ENCODE measurements at regions not wholly inside any gene's neighbourhood (a gene's known extent, or its start where the extent isn't known, plus 50 kb on each side); places are given as distances from the start of the nearest gene placed in this dataset.

DNA sequence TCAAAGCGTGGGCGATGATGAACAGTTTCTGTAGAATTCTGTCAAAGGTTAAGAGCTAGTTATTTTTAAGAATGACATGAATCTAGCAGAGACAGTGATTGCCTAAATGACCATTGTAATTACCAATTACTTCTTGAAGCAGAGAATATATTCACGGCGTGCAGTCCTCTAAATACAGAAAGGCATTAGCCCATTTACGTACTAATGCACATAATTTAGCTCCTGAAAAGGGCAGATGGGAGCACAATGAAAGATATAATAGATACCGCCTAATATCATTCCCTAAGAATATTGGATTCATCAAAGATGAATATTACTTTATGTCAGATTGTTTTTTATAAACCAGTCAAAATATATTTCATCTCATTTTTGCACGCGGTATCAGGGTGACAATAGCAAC, 212.4 kb downstream of the URI1 start:
- no peak for DNase-seq

DNA sequence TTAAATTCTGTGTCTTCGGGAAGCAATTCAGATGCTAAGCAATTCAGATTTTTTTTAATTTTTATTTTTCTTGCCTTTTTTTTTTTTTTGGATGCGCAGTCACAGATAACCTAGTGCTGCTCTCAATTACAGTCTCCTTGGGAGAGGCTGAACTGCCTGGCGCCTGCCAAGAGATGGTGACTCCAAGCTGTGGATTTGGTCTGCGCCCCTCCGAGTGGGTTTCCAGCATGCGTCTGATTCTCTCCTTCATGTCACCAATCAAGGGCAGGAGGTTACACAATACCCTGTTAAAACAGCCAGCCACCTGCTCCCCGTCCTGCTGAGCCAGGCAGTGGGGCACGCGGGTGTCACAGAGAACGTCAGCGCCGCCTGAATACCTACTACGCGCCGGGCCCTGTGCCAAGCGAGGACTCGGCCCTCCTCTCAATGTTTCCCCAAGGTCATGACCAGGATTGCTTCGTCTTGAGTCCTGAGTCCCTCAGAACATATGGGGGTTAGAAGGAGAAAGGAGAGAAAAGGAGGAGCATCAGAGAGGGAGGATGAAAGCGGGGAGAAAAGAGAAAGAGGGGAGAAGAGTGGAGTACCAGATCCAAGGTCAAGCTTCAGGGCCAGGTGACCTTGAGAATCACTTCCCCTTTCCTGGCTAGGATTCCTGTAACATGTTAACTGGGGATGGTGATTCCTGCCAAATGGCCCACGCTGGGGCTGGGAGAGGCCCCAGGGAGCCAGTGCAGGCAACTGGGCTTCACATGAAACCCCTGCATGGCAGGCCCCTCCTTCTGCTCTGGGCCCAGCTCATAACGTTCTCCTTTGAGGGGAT, 213.6 kb downstream of the URI1 start:
- DNase-seq, result no peak

DNA sequence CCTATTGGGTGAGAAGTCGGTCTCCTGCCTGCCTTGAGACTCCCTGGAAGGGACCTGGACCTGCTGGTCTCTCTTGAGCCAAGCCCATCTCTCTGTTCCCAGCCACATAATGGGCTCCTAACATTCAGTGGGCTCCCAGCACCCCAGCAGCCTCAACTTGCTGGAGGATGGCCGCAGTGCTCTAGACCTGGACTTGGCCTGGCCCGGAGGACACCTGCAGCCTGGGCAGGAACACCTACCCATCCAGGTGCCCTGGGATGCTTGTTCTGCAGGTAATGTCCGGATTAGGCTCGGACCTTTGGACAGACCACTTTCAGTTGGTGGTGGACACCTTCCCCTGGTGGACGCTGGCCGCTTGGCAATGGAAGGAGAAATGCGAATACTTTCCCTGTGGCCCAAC, 214.6 kb downstream of the URI1 start:
- no peak for DNase-seq

DNA sequence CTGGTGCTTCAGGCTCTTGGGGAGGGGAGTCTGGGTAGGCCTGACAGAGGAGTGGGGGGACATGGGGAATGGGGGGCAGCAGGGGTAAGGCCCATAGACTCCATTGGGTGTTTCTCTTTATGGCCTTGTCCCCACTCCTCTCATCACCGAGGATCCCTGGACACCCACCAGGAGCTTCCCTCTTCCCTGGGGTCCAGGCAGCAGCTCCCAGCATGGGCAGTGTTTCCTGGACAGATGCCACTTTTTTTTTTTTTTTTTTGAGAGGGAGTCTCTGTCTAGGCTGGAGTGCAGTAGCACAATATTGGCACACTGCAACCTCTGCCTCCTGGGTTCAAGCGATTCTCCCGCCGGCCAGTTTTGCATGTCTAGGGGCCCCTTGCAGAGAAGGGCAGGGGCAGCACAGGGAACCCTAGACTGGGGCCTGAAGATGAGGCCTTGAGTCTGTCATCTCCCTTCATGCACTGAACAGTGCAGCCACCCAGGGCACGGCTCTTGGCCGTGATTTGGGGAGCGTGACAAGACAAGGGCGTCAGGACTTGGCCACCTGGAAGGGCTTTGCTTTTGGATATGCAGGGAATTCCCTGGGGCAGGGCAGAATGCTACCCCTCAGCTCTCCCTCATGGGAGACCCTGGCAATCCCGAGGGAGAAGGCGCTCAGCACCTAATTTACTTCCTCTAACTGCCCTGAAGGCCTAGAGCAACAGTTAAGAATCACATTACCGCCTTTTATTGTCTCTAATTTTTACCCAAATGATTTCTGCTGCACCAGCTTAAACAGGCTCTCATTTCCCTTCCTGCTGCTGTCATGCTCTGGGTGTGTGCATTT, 213.9 kb upstream of the ZNF536 start:
- no peak for DNase-seq

DNA sequence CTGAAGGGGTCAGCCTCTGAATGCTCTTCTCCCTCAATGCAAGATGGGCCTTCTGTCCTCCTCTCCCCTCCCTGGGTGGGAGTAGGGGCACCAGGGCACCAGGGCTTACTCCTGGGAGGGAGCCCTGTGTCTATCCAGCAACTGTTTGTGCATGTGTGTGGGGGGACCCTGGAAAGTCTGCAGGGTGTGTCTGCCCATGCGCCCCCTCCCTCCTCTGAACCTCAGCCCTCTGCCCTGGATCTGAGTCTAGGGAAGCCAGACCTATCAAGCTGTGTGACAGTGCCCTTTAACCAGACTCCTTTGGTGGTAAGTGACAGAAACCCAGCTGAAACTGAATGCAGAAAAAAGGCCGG, 213.3 kb upstream of the ZNF536 start:
- no peak for DNase-seq

DNA sequence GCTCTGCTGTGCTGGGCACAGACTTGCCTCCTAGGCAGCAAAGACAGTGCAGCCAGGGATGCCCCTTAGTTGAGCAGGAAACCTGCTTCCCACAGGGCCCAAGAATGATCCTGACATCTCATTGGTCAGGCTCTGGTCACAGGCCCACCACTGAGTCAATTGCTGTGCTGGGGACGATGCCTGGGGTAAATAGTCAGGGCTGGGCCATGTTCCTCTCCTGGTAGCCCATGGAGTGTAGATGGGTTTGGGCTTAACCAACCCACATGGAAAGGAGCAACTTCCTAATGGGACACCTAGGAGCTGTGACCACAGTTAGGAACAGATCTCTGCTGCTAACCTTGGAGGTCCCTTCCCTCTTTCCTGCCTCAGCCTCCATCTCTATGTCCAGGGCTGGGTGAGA, 212.5 kb upstream of the ZNF536 start:
- DNase-seq, result no peak

DNA sequence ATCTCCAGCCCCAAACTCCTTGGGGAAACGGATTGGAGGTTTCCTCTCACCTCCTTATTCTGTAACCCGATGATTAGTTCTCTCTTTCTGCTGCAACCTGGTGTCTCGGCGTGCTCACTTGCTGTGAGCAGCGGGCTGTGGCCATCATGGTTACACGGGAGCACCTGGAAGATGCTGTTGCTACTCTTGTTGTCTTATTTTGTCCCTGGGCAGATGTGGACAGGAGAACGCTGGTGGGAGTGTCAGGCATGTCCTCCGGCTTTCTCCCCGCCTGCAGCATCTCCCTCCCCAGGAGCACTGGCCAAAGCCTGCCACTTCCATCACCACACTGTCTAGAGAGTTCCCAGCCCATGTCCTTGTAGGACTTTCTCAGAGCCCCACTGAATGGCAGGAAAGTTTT, 211.8 kb upstream of the ZNF536 start:
- DNase-seq, result no peak

DNA sequence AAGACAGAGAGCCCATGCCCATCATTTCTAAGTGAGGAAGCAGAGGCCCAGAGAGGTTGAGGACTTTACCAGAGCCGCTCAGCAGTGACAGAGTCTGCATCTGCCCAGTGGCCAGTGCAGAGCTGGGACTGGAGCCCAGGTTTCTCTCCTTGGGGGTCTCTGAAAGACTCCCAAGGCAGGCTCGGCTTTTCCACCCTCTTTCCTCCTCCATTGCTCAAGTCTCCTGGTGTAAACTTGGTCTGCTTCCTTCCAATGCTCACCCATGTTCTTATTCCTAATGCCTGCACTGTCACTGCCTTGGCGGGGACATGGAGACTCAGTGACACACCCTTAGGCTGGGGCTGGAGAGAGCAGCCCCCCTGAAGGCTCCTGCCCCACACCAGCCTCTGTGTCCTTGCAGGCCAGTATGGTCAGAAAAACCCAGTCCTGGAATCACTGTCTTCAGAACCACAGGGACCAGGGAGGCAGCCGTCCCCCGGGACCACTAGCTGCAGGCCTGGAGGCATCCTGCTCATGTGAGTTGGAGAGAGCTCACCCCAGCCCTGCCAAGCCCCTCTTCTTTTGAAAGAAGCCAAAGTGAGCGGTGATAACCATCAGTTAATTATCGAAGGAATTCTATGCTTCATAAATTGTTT, 211.0 kb upstream of the ZNF536 start:
- DNase-seq, result no peak

DNA sequence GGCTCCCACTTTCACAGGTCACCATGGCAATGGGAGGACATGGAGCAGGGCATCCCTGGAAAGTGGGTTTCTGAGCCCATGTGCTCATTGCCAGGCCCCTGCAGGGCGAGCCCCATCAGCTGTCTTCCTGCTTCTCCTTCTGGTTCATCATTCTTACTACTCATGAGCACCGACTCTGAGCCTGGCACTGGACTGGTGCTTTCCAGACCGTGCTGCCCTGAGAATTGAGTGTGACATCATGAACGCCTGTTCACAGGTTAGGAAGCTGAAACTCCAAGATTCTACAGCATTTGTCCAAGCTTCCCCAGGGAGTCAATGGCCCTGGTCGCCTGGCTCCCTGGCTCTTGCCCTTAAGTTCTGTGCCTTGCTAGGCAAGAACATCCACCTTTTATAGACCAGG, 210.4 kb upstream of the ZNF536 start:
- no peak for DNase-seq

DNA sequence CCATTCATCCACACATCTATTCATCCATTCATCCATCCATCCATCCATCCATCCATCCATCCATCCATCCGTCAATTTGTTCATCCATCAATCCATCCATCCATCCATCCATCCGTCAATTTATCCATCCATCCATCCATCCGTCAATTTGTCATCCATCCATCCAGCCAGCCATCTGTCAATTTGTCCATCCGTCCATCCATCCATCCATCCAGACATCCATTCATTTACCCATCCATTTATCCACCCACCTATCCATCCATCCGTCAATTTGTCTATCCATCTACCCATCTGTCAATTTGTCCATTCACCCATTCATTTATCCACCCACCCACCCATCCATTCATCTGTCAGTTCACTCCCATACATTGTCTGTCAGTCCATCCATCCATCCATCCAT, 209.5 kb upstream of the ZNF536 start:
- no peak for DNase-seq

DNA sequence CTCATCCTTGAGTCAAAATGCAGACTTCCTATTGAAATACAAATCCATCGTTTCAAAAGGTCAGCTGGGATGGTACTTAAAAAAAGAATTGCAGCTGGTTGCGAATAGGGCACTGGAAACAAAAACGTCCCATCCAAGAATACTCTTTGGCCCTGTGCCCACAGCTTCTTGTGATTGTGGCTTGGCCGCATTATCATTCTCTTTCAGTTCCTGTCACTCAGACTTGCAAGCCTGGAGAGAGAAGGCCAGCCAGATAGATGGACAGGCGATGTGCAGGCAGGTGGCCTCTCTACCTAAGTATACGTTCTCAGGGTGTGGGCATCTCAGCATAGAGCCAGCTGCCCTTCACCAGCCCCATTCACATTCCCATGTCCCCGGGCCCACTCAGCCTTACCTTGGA, 208.5 kb upstream of the ZNF536 start:
- no peak for DNase-seq

DNA sequence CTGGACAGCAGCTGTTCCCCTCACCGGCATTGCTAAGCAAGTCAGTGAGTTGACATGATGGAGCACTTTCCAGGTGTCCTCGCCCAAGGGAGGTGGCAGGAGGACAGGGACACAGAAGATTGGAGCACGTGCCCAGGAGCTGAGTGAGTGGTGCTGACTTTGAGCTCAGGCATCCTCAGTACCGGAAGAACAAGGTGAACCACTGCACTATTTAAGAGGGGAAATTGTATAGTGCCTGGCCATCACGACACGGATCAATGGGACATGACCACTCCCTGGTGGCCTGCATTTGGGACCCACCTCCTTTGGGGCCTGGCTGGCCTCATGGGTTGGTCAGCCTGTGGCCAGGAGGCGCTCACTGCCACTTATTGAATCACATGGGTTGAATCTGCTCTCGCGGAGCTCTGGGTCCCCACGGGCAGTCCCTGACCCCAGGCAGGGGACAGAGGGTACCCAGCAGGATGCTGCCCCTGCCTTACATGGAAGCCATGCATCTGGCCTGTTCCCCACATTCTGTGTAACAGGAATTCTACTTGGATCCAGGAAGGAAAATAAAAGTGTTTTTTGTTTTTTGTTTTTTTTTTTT, 206.9 kb upstream of the ZNF536 start:
- DNase-seq, result no peak

DNA sequence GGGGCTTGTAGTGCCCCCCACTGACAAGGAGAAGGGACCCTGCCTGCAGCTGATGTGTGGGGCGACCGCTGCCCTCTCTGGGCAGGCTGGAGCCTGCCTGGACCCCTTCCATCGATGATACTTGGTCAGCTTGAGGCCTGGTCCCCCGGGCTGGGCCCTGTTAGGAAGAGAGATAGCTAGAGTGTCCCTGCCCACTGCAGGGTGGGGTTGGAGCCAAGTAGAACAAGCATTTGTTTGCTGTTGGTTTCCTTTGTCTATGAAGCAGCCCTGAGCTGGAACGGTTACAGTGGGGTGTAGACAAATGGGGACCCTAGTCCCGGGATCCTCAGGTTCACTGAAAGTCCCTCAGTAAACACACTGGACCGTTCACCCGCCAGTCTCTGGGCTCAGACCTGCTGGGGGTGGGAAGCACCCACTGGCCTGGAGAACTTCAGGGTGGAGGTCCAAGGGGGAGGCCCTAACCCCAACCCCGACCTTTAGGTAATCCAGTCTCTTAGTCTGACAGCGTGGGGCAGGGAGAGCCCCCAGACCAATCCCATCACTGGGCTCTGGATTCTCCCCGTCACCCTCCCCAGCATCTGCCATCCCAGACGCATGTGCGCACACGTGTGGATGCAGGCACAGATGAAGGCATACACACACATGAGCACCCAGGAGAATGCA, 204.8 kb upstream of the ZNF536 start:
- no peak for DNase-seq

DNA sequence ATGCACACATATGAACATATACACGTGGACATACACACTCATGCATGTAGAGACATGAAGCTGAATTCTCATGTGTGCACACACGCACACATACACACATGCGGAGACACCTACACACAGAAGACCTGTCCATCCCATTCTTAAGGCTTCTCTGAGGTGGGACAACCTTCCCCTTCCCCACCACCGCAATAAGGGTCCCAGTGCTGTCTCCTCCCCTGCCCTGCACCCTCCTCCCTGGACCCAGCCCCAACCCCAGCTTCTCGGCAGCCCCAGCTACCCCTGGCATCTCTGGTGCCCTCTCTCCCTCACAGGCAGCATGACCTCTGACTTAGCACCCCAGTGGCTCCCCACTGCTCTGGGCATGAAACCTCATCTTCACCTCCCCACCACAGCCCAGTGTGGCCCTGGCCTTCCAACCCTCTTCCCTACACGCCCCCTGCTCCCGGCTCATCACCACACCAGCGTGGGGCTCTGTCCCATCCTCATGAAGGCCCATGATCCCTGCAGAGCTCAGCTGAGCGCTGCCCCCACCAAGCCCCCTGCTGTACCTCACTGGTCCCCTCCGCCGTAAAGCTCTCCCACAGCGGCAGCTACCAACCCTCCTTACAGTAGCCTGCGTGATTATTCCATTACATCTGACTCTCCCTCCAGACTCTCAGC, 204.1 kb upstream of the ZNF536 start:
- no peak for DNase-seq

DNA sequence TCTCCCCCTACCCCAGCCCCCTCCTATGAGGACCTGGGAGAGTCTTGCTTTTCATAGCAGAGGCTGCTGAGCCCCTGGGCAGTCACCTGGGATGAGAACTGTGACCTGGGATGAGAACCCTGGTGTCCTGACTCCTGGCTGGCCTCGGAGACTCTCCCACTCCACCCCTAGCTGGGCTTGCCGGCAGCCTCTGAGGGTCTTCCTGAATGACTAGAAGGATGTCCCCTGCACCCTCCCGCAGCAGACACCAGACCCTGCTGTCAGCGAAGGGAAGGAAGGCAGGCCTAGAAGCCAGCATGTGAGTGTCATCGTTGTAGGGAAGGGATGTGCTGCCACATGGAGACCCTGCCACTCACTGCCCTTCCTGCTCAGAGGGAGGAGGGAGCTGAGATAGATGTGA, 203.4 kb upstream of the ZNF536 start:
- DNase-seq, result no peak

DNA sequence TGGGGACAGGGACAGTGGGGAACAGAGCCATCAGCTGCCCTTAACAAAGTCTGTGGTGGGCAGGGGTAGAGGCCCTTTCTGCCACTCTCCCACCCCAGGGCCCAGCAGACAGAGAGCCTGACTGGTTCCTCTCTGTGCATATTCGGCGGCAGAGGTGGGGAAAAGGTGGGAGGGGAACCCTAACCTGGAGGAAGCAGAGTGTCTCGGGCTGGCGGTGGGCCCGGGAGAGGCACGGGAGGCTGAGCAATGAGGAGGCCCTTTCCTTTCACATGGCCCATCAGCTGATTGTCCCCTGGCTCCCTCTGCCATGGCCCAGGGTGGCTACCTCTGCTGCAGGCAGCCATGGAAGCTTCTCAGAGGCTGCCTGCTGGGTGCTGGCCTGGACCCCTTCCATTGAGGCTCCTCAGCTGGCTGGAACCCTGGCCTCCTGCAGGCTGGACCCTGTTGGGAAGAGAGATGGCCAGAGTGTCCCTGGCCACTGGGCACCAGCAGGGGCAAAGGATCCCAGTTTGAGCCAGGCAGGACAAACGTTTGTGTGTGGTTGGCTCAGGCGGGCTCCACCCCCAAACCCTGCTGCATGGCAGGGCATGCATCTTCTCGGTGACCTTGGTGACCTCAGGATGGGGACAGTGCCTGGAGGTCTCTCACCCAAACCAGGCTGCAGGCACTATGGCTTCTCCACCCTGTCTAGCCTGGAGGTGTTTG, 202.8 kb upstream of the ZNF536 start:
- DNase-seq, result no peak

DNA sequence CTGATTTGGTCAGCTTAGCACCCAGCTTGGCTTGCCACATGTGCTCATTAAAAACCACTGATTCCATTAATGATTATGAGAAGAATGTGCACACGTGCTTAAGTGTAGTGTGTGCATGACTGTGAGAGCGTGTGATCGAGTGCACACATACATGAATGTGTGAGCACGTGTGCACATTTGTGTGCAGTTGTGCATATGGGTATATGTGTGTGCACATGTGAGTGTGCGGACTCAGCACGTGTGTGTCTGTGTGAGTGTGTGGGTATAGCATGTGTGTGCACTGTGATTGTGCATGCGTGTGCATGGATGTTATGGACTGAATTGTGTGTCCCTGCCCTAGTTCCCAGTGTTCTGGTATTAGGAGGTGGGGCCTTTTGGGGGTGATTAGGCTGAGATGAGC, 202.1 kb upstream of the ZNF536 start:
- no peak for DNase-seq

DNA sequence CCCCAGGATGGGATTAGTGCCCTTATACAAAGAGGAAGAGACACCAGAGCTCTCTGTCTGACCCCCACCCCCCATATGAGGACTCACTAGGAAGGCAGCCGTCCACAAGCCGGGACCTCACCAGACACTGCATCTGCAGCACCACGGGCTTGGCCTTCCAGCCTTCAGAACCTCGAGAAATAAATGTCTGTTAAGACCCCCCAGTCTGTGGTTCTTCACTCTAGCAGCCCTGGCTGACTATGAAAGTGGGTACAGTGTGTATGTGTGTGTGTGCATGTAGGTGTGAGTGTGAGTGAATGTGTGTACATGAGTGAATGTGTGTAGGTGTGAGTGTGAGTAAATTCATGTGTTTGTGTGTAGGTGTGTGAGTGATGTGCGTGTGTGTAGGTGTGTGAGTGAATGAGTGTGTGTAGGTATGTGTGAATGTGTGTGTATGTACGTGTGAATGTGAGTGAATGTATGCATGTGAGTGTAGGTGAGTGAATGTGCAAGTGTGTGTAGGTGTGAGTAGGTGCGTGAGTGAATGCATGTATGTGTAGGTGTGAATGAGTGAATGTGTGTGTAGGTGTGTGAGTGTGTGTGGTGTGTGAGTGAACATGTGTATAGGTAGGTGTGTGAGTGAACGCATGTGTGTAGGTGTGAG, 201.6 kb upstream of the ZNF536 start:
- no peak for DNase-seq

DNA sequence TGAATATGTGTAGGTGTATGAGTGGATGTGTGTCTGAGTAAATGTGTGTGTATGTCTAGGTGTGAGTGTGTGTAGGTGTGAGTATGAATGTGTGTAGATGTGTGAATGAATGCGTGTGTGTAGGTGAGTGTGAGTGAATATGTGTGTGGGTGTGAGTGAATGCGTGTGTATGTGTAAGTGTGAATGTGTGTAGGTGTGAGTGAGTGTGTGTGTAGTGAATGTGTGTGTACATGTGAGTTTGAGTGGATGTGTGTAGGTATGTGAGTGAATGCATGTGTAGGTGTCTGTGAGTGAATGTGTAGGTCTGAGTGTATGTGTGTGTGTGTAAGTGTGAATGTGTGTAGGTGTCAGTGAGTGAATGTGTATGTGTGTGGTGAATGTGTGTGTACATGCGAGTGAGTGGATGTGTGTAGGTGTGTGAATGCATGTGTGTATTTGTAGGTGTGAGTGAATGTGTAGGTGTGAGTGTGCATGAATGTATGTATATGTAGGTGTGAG, 201.0 kb upstream of the ZNF536 start:
- no peak for DNase-seq

DNA sequence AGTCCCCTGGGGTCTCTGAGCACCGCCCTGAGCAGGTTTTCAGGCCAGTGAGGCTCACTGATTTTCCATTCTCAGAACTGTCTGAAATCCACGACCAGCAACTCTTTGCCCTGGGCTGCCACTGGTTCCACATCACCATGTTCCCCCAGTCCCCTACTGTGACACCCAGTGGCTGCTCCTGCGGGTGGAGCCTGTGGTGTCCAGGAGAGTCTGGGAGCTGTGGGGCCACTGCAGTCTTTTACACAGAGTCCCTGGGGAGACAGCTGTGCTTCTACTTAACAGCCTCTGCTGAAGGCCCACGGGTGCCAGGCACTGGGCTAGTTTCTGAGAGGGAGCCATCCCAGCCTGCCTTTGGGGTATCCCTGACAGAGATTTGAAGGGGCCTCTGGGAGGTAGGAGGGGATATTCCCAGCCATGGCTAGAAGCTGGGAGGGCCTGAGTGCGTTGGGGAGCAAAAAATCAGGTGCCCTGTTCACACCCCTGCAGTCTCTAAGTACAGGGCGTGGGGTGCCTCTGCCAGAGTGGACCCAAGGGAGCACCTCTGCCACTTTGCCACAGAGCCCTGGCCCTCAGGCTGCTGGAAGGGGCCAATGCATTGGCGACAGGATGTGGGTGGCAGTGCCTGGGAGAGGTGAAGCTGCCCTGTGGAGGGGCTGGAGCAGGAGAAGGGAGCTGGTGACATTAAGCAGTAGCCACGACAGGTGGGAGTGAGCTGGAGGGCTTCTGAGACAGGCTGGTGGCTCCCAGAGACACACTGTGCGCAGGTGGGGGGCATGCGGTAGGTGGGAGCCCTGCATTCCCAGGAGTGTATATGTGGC, 200.2 kb upstream of the ZNF536 start:
- DNase-seq, result no peak

All from activated CD4-positive, alpha-beta T cell treated with anti-CD3 and anti-CD28 coated beads, Interleukin-2, amount 50 U/mL, for 16 hours (primary cell).